GM21723 (cell line): ENCODE measurements at regions not wholly inside any gene's neighbourhood (a gene's known extent, or its start where the extent isn't known, plus 50 kb on each side); places are given as distances from the start of the nearest gene placed in this dataset.

Experiments
- ATAC-seq: cut with Tn5 transposase; IDR thresholded peaks from one replicate; pipeline ENCODE4 v1.9.1; 2021; ENCODE audit warnings: mild to moderate bottlenecking, moderate library complexity; ENCODE audit not compliant: unreplicated experiment

DNA sequence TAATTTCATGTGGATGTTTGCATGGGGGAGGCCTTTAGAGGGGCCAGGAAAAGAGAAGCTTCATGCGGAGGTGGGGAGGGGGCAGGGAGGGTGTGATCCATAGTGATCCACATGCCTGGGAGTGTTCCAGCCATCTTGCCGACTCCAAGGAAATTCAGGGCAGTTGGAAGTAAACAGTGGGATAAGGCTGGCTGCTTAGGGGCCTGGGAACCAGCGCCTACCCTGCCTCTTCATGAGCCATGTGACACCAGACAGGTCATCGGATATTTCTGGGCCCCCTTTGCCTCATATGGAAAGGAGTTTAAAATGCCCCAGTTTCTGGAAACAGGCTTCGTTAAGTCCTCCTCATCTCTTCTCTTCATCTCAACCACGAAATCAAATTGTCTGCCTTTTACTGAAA is 983.2 kb downstream of the BCL11B start:
- no peak for ATAC-seq

GRCh38 chr14:98290596-98290995 is 981.4 kb downstream of the BCL11B start:
- no peak for ATAC-seq

DNA sequence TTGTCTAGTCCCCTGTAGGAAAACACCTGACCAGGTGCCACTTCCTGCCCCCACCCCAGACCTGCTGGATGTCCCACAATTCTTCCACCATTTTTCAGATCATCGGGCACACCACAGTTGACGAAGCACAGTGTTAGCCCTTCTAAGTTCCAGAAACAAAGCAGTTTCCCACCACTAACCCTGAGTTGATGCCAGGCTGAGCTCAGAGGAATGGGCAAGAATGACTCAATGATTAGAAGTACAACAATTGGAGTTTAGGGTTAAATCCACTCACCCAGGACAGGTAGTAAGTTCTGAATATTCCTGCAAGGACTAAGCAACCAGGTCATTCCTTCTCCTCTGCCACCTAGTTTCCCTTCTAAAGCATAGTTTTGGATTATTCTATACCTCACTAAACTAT is 979.8 kb downstream of the BCL11B start:
- ATAC-seq, result no peak

- no peak for ATAC-seq
These were observed 978.4 kb downstream of the BCL11B start for GRCh38 chr14:98293576-98293975.

- no peak for ATAC-seq
These were observed 975.1 kb downstream of the BCL11B start for GRCh38 chr14:98296895-98297294.

GRCh38 chr14:98297567-98297966 is 974.4 kb downstream of the BCL11B start:
- ATAC-seq, result no peak

DNA sequence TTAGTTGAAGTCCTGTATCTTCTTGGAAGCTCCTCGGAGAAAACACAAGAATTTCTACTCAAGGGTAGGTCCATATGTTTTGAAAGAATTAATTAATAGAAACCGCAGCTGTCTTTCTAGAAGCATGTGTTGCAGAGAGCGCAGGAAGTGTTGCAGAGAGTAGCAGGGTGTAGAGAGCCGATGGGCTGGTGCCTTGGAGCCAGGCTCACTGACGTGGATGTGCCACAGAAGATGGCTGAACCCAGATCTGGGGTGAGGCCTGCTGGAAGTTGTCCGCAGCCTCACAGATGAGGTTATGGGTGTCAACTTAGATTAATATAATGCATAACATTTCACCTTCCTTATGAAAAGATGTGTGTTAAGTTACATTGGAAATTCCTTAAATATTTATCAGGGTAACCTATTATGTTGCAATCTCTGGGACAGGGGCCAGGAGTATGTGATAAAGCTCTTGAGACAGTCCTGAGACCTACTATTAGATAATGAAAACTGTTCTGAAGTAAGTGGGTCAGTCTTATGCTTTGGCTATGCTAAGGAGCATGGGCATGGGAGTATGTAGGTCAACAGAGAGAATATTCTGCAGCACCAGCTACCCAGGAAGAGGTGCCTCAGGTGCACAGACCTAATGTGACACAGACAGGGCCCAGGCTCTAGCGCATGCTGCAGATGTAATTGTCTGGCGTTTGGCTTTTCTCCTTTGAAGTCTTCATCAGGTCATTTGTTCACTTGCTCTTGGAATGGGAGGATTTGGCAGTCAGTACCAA is 973.3 kb downstream of the BCL11B start:
- ATAC-seq, result no peak

DNA sequence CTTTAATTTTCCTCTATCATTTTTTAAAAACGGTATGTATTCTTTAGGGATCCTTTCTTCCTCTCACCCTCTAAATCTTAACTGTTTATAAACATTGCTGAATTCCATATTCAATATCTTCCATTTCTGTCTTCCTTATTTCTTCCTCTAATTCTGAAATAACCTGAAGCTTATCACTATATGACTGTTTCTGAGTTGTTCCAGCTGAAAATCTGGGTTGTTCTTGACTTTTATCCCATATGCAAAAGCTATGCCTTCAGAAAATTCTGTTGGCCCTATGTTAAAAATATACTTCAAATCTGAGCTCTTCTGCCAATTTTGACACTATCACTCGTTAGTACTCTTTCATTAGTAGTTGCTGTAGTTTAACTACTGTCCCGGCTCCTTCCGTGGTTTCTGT is 970.3 kb downstream of the BCL11B start:
- ATAC-seq, result no peak

- ATAC-seq, result no peak
These were observed 967.4 kb downstream of the BCL11B start for GRCh38 chr14:98304574-98304973.

GRCh38 chr14:98309591-98309990 is 962.4 kb downstream of the BCL11B start:
- ATAC-seq, result no peak

DNA sequence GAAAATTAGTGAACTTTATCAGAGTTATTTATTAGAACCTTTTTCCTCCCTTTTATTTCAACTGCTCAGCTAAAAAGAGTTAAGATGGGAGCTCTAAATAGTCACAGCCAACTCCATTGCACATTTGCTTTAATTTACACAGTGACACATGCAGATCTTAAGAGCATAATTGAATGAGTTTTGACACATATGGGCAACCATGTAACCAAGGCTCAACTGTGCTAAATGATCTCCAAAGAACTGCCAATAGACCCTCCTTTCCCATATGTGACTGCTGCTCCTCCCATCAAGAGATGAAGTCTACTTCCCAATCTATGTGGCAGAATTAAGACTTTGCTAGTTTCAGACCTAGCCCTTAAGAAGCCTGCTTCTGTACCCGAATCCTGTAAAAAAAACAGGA is 960.0 kb downstream of the BCL11B start:
- no peak for ATAC-seq

DNA sequence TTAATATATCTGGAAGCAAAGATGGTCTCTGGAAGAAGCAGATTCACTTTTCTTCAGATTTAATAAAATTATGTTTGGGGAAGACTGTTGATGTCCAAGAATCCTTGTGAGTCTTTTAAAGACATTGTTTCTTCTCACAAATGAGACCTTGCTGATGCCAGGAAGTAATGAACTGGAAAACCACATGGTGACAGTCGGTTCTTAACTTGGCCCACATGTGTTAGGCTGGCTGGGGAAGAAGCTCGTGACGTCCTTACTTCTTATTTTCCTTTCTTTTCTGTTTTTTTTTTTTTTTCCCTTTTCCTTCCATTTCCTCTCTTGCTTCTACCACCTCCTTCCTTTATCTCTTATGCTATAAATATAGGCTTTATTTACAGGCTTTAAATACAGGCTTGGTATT is 950.2 kb downstream of the BCL11B start:
- ATAC-seq, result no peak

- ATAC-seq, result no peak
These were observed 948.2 kb downstream of the BCL11B start for GRCh38 chr14:98323836-98324235.

DNA sequence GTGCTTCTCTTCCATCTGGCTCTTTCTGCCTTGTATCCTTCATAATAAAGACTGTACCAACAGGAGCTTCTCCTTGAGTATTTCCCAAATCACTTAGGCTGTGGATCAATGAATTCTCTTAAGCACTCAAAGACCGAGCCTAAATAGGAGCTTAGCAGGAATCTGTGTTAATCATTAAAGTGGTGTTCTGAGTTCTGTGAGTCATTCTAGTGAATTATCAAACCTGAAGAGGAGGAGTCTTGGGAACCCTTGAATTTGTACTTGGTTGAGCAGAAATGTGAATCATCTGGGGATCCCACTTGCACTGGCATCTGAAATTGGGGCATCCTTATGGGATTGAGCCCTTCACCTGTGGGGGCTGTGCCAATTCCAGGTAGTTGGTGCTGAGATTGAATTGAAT is 946.2 kb downstream of the BCL11B start:
- no peak for ATAC-seq

DNA sequence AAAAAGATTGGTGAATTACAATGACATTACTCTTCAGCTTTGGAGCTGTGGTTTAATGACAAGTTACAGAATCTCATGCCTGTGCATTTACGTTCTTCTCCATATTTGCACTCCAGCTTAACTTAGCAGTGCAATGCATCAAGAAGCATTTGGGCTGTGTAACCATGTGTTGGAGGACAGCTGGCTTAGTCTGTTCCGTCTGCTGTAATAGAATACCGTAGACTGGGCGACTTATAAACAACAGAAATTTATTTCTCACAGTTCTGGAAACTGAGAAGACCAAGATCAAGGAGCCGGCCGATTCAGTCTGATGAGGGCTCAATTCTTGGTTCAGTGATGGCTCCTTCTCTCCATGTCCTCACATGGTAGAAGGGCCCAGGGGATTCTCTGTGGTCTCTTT is 943.5 kb downstream of the BCL11B start:
- ATAC-seq, result no peak

GRCh38 chr14:98334186-98334585 is 937.8 kb downstream of the BCL11B start:
- ATAC-seq, result no peak

DNA sequence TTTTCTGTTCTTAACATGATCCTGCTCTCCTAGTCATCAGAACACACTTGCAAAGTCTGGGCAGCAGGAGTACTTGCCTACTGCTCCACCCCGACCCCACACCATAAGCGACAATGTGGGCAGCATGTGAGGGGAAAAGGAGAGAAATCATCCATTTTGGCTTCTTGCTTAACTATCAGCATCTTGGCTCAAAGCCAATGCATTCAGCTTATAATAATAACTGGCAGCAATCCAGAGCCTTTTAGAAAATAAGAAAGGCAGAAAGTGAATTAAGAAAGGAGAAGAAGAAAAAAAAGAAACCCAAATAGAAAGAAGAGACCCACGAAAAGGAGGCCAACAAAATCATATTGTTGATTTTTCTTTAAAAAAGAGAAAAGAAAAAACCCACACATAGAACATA is 930.8 kb downstream of the BCL11B start:
- ATAC-seq, result no peak

- no peak for ATAC-seq
These were observed 926.8 kb downstream of the BCL11B start for GRCh38 chr14:98345161-98345560.

GRCh38 chr14:98347686-98348085 is 924.3 kb downstream of the BCL11B start:
- ATAC-seq, result no peak

DNA sequence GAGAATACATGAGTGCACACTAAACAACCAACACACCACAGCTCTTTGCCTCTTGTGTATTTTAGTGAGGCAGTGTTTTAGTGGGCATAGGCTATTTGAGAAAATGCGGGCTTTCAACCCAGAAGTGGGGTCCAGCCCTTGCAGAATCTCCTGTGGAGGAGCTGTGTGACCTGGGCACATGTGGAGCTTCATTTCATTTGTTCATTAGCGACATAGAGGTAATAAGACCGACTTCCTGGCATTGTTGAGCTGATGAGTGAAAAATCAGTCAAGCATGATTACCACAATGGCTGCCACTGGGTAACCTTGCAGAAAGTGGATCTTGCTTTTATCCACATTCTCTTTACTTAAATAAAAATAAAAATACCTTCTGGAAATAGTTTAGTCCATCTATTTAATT is 923.5 kb downstream of the BCL11B start:
- ATAC-seq, result no peak

DNA sequence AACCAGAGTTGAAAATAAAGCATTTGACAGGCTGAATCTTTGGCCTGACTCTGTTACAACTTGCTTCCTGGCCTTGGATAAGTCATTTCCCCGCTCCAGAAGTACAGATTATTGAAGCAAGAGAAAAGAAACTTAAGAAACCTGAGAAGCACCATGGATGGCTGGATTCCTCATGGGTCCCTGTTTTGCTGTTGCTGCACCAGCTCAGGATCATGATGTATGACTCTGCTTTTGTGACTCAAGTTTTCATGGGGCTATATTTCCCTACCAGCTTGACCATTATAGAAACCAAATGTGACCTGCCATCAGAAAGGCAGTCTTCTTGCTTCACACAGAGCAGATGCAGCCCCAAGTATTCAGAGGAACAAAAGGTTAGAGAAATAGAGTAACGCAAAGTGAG is 921.8 kb downstream of the BCL11B start:
- no peak for ATAC-seq

- ATAC-seq, result no peak
These were observed 907.0 kb downstream of the BCL11B start for GRCh38 chr14:98364961-98365360.

DNA sequence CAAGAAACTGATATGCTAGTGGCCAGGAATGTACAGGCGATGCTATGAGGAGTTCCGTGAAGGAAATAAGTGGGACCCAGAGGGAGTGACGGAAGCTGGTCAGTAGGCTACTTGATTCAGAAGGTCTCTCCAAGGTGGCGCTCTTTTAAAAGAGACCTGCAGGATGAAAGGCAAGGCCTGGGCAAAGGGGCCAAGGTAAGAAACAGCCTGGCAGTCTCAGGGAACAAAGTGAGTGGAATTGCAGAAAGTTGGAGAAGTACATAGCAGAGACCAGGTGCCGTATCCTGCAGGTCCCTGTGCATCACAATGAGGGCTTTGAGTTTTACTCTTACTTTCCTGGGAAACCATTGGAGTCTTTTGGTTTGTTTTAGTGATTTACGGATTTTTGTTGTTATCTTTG is 905.6 kb downstream of the BCL11B start:
- ATAC-seq, result no peak
